HepG2 (cell line): ENCODE measurements at regions not wholly inside any gene's neighbourhood (a gene's known extent, or its start where the extent isn't known, plus 50 kb on each side); places are given as distances from the start of the nearest gene placed in this dataset.

Experiments
- ATAC-seq: fragments of 200-7000 bp; cut with Tn5 transposase; 3 replicates; pipeline ENCODE4 v1.9.1; 2020; ENCODE audit warnings: mild to moderate bottlenecking, moderate library complexity
- BruUV-seq: library from RNA; stranded (reverse); fragments of 400-500 nt; replicated peaks from 2 replicates; lab custom pipeline; 2021; lab: Mats Ljungman, UMichigan
- CTCF ChIA-PET: fragments of 300-600 bp; formaldehyde crosslinking; extraction: SDS; loops from one replicate; lab custom pipeline; 2021; ENCODE audit warnings: low total read pairs, inconsistent platforms, low intra/inter-chr PET ratio; lab: Yijun Ruan, JAX
- POLR2A ChIA-PET: fragments of 350-600 bp; sonication (Branson Sonifier 250); formaldehyde crosslinking; loops from one replicate; lab custom pipeline; 2020; ENCODE audit warnings: antibody characterized with exemption, inconsistent platforms; lab: Yijun Ruan, JAX
- DNase-seq: peaks from one replicate; pipeline ENCODE4 v3.0.0-alpha.2; 2015; ENCODE audit warnings: low spot score
- FAIRE-seq: peaks from 3 replicates; lab custom pipeline; 2011; peaks lifted over from hg19 to GRCh38; lab: Jason Lieb, UNC
- H2AFZ ChIP-seq: one replicate; pipeline ENCODE4 v1.6.1; 2011; ENCODE audit warnings: low read length, inconsistent platforms
- H3K27ac ChIP-seq: fragments of 300-600 bp; 3 replicates; pipeline ENCODE4 v1.8.0; 2011; ENCODE audit warnings: mixed run types, mild to moderate bottlenecking, mixed read lengths, low read length, inconsistent platforms; ENCODE audit not compliant: insufficient read depth; ENCODE audit errors: extremely low read length
- H3K27me3 ChIP-seq, 2 experiments: fragments of 200-600 bp in 1 of 2; 2 replicates in 1 of 2; 3 replicates in 1 of 2; pipeline versions ENCODE4 v1.6.0 to v1.8.0; 2011; ENCODE audit warnings: low read length in 2 of 2, mild to moderate bottlenecking in 2 of 2, moderate library complexity in 2 of 2, inconsistent platforms in 1 of 2; ENCODE audit not compliant: insufficient read depth in 2 of 2, control insufficient read depth in 1 of 2
- H3K36me3 ChIP-seq, 2 experiments: fragments of 200-600 bp in 1 of 2; replicated peaks in 1 of 2; 2 replicates in 1 of 2; 3 replicates in 1 of 2; pipeline versions ENCODE4 v1.5.1 to v1.8.0; 2011; ENCODE audit warnings: low read length in 2 of 2, inconsistent platforms in 1 of 2; ENCODE audit not compliant: insufficient read depth in 2 of 2, control insufficient read depth in 1 of 2
- H3K4me1 ChIP-seq: 2 replicates; pipeline ENCODE4 v1.5.1; 2012; ENCODE audit warnings: low read length, inconsistent platforms; ENCODE audit not compliant: insufficient read depth
- H3K4me2 ChIP-seq: 2 replicates; pipeline ENCODE4 v1.6.0; 2011; ENCODE audit warnings: low read depth, low read length, inconsistent platforms
- H3K4me3 ChIP-seq, 3 experiments: fragments of 200-600 bp in 1 of 3; sonication (generic), shearing (Covaris generic) in 1 of 3; replicated peaks in 1 of 3; 2 replicates each; pipeline ENCODE4 v1.5.1; 2011 to 2016; ENCODE audit warnings: low read length in 3 of 3, inconsistent platforms in 2 of 3, low read depth in 2 of 3, mild to moderate bottlenecking in 2 of 3, control low read depth in 1 of 3, mixed read lengths in 1 of 3; ENCODE audit not compliant: insufficient read depth in 1 of 3
- H3K79me2 ChIP-seq: one replicate; pipeline ENCODE4 v1.6.1; 2011; ENCODE audit warnings: low read length, inconsistent platforms; ENCODE audit not compliant: insufficient read depth
- H3K9ac ChIP-seq: 2 replicates; pipeline ENCODE4 v1.6.0; 2011; ENCODE audit warnings: mild to moderate bottlenecking, low read depth, low read length, inconsistent platforms; ENCODE audit not compliant: insufficient read depth
- H3K9me3 ChIP-seq: 2 replicates; pipeline ENCODE4 v1.5.1; 2012; ENCODE audit warnings: mild to moderate bottlenecking, low read length
- H4K20me1 ChIP-seq: 2 replicates; pipeline ENCODE4 v1.6.0; 2011; ENCODE audit warnings: inconsistent platforms, mild to moderate bottlenecking, low read length, moderate library complexity; ENCODE audit not compliant: insufficient read depth
- ATF3 ChIP-seq: sonication (generic); formaldehyde crosslinking; IDR thresholded peaks from 2 replicates; pipeline ENCODE4 v1.4.0; 2020; ENCODE audit warnings: missing genetic modification reagents
- MAFF ChIP-seq: IDR thresholded peaks from 2 replicates; pipeline ENCODE4 v1.6.1; 2011; ENCODE audit warnings: low read depth, low read length, improper control_type of control experiment
- NCOA5 ChIP-seq: sonication (generic); formaldehyde crosslinking; IDR thresholded peaks from 2 replicates; pipeline ENCODE4 v1.4.0; 2020; ENCODE audit warnings: missing genetic modification reagents
- PRDM10 ChIP-seq: sonication (generic); formaldehyde crosslinking; IDR thresholded peaks from 2 replicates; pipeline ENCODE4 v1.4.0; 2020; ENCODE audit warnings: low read depth, missing genetic modification reagents
- ZNF629 ChIP-seq: sonication (generic); formaldehyde crosslinking; conservative IDR thresholded peaks from 2 replicates; pipeline ENCODE4 v1.5.0; 2020; ENCODE audit warnings: missing genetic modification reagents
- WGBS: methylation state at CpG from one replicate; pipeline ENCODE4 v1.1.6; 2017; ENCODE audit warnings: low lambda C conversion rate; 5-methylcytosine and 5-hydroxymethylcytosine counted together
- in situ Hi-C: cut with HindIII; loops from 2 replicates; pipeline ENCODE4 v1.10.0; 2017; ENCODE audit warnings: low pct_unique_long_range_greater_than_20kb; ENCODE audit not compliant: extremely low pct_ligation_motif_present
- intact Hi-C: fragments of 100-400 bp; cut with micrococcal nuclease; formaldehyde crosslinking; loops from one replicate; pipeline ENCODE4 v1.10.0; 2022; ENCODE audit not compliant: unreplicated experiment

- no peak for TF ChIP-seq PRDM10 (CRISPR knock-in tag)
- no peak for TF ChIP-seq NCOA5 (CRISPR knock-in tag)
- TF ChIP-seq MAFF = peak; percentile 95
Observed at GRCh38 chr5:172541099-172541772, 86.9 kb upstream of the SH3PXD2B start (continued).

GRCh38 chr5:172540099-172540870, 86.0 kb upstream of the SH3PXD2B start:
- Histone ChIP-seq H3K4me1 (no peaks in the 10 kb centered on the region), H3K79me2 (no peaks in the 10 kb centered on the region), H3K4me3 (no peak overlapping the region), H3K9me3 (no peaks in the 10 kb centered on the region), H3K27ac (no peak overlapping the region), H3K4me2 (no peak overlapping the region), H3K27me3 (peaks cover 0 to 11% of the 10 kb centered on the region in 2 experiments; a peak in 3 of 5 replicates), H3K9ac (no peak overlapping the region), H3K36me3 (no peaks in the 10 kb centered on the region), H2AFZ (no peak overlapping the region), H4K20me1 (no peaks in the 10 kb centered on the region)
- ATAC-seq (no peak), FAIRE-seq (no peak), DNase-seq (no peak)
- in situ Hi-C loops = no loop called here
- CTCF ChIA-PET = interaction anchor here (0.6 kb wide), 1 partner anchor 912 kb away, joined by 3 read pairs; no protein-coding TSS in a partner anchor
- BruUV-seq = no TSS peak
- intact Hi-C loops = no loop called here
- peak; percentile 51; the same call in 1 of the 2 replicates for TF ChIP-seq ZNF629 (CRISPR knock-in tag)
- no peak for TF ChIP-seq ATF3 (CRISPR knock-in tag)
- WGBS = 46% methylated on average over 5 of the region's 5 CpGs
- POLR2A ChIA-PET = no interaction called here
